GM19395 (cell line): ENCODE measurements at regions not wholly inside any gene's neighbourhood (a gene's known extent, or its start where the extent isn't known, plus 50 kb on each side); places are given as distances from the start of the nearest gene placed in this dataset.
"Not testable (repeated sequence)": the region's sequence is repeated elsewhere in the genome, so short reads cannot be mapped to it uniquely, and the experiment has no call there.

Experiments
- ATAC-seq: cut with Tn5 transposase; IDR thresholded peaks from one replicate; pipeline ENCODE4 v1.9.1; 2021; ENCODE audit warnings: mild to moderate bottlenecking, moderate library complexity; ENCODE audit not compliant: unreplicated experiment

DNA sequence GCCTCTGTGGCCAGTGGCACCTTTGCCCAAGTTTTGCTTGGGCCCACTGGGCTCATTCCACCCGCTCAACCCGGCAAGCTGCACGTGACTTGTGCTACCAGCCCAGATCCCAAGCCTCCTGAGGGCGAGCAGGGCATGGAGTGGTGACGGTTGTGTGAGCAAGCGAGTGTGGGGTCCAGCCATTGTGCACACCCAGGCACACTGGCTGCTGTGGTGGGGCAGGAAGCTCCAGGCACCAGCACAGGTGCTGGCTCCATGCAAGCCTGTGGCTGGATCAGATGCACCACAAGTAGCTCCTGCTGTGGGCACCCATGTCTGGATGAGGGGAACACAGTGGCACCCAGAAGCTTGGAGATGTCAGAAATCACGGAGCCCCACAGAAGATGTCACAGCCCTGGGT lies 557.0 kb upstream of the GNPDA2 start:
- ATAC-seq: no peak

GRCh38 chr4:45280121-45280520 lies 553.8 kb upstream of the GNPDA2 start:
- ATAC-seq: no peak

DNA sequence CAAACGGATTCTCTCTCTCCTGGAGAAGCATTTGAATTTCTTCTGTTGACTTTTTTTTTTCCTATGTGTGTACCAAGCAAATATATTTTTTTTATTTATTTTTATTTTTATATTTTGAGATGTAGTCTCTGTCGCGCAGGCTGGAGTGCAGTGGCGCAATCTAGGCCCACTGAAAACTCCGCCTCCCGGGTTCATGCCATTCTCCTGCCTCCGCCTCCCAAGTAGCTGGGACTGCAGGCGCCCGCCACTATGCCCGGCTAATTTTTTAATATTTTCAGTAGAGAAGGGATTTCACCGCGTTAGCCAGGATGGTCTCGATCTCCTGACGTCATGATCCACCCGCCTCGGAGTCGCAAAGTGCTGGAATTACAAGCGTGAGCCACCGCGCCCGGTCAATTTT lies 549.5 kb upstream of the GNPDA2 start:
- no peak for ATAC-seq

- not testable (repeated sequence) for ATAC-seq
These were observed 521.8 kb upstream of the GNPDA2 start for GRCh38 chr4:45248106-45248505.

DNA sequence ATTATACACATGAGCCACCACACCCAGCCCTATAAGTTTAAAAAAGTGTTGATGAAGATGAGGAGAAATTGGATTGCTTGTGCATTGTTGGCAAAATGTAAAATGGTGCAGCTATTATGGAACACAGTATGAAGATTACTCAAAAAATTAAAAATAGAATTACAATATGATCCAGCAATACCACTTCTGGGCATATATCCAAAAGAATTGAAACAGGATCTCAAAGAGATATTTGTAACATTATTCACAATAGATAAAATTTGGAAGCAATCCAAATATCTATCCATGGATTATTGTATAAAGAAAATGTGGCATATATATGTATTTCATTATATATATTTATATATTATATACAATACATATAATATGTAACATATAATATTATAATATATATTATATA lies 515.6 kb upstream of the GNPDA2 start:
- ATAC-seq: no peak

- ATAC-seq: no peak
These were observed 502.9 kb upstream of the GNPDA2 start for GRCh38 chr4:45229206-45229605.

DNA sequence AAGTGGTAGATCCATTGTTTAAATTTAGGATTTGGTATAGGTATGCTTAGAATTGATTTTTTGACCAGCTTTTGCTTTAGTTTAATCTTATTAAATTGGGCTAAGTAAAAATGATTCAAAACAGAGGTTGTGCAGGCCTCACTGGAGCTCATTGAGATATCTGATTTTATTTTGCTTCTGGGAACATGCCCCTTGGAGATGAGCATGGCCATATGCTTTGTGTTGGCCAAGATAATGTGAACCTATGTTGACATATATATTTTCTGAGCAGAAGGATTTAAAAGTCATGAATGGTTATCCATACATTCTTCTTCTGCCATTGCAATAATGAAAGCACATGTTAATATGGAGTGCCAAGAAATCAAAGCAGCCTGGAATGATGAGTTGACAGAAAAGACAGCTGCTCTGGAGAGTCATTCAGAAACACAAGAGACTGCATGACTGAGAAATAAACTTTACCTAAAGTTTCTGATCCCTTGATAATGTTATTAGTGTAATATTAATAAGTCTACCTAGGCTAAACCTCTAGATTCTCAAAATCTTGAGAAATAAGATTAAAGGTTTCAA lies 489.7 kb upstream of the GNPDA2 start:
- ATAC-seq: no peak

GRCh38 chr4:45208476-45208875 lies 482.1 kb upstream of the GNPDA2 start:
- ATAC-seq: not testable (repeated sequence)

DNA sequence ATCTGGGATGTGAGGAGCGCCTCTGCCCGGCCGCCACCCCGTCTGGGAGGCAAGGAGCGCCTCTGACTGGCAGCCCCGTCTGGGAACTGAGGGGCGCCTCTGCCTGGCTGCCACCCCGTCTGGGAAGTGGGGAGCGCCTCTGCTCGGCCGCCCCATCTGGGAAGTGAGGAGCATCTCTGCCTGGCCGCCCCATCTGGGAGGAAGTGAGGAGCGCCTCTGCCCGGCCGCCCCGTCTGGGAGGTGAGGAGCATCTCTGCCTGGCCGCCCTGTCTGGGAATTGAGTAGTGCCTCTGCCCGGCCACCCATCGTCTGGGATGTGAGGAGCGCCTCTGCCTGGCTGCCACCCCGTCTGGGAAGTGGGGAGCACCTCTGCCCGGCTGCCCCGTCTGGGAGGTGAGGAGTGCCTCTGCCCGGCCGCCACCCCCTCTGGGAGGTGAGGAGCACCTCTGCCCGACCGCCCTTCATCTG lies 481.5 kb upstream of the GNPDA2 start:
- ATAC-seq: not testable (repeated sequence)

DNA sequence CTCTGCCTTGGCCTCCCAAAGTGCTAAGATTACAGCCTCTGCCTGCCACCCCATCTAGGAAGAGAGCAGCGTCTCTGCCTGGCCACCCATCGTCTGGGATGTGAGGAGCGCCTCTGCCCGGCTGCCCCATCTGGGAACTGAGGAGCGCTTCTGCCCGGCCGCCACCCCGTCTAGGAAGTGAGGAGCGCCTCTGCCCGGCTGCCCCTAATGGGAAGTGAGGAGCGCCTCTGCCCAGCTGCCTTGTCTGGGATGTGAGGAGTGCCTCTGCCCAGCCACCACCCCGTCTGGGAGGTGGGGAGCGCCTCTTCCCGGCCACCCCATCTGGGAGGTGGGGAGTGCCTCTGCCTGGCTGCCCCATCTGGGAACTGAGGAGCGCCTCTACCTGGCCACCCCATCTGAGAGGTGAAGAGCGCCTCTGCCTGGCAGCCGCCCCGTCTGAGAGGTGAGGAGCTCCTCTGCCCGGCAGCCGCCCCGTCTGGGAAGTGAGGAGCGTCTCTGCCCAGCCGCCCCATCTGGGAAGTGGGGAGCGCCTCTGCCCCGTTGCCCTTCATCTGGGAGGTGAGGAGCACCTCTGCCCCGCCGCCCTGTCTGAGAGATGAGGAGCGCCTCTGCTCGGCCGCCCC lies 481.0 kb upstream of the GNPDA2 start:
- ATAC-seq: not testable (repeated sequence)

DNA sequence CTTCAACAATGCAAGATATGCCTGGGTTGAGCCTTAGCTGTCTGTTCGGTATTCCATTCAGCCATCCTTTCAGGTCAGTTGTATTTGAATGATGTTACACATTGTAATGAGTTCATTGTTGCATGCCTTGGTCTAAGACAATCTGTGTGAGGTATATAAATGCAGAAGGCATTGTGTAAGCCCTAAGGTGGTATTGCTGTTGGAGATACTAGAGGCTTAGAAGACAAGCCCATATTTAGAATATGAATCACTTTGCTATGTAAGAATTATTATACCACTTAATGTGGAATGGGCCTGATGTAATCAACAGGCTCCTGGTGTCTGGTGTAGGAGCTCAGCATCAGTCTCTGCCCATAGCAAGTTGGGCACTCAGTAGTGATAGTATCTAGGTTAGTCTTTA lies 473.4 kb upstream of the GNPDA2 start:
- ATAC-seq: no peak

- no peak for ATAC-seq
These were observed 462.1 kb upstream of the GNPDA2 start for GRCh38 chr4:45188501-45188900.

DNA sequence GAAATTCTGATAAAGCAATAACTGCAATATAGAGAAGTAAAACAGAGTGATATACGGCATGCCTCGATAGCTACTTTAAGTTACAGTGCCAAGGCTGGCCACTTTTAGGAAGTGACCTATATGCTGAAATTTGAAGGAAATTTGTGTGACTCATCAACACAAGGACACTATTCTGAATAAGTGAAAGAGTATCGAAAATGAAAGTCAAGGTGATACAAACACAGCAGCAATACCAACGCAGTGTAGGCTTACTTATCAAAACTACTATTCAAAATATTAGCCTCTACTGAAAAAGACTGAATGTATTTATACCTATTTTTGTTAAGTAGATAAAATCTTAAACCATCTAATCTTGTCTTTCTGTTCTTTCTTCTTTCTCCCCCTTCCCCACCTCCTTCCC lies 459.9 kb upstream of the GNPDA2 start:
- ATAC-seq: no peak

DNA sequence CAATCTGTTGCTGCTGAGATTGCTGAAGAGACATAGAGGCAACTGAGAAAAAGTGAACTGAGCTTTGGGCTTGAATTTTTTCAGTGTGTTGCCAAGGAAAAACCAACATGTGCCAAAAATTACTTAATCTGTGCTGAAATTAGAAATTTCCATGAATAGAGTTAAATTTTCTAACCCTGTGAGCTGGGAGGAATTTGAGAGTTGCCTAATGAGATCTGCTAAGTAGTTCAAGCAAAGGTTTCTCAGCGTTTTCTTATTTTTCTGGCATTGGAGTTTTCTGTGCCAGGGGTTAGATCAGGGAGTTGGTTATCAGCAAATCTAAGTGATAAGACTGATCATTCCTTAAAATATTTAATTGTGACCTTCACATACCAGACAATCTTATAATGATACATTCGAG lies 457.5 kb upstream of the GNPDA2 start:
- no peak for ATAC-seq

DNA sequence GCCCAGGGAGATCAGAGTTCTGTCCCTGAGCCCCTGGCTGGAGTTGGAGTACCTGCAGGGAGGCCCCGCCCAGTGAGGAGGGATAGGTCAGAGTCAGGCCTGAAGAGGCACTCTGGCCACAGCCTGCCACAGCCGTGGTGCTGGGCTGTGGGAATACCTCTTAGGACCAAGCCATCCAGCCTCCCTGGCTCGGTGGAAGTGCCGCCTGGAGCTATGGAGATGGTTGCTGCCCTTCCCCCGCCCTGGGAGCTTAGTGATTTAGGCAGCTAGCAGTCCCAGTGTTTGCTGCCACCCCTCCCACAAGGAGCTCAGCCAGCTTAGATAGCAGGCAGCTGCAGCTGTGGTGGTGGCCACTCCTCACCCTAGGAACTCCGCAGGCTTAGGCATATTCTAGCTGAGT lies 446.3 kb upstream of the GNPDA2 start:
- no peak for ATAC-seq

- no peak for ATAC-seq
These were observed 434.6 kb upstream of the GNPDA2 start for GRCh38 chr4:45160951-45161350.

GRCh38 chr4:45155081-45155777 lies 428.9 kb upstream of the GNPDA2 start:
- ATAC-seq: no peak

- no peak for ATAC-seq
These were observed 421.5 kb upstream of the GNPDA2 start for GRCh38 chr4:45147866-45148265.

DNA sequence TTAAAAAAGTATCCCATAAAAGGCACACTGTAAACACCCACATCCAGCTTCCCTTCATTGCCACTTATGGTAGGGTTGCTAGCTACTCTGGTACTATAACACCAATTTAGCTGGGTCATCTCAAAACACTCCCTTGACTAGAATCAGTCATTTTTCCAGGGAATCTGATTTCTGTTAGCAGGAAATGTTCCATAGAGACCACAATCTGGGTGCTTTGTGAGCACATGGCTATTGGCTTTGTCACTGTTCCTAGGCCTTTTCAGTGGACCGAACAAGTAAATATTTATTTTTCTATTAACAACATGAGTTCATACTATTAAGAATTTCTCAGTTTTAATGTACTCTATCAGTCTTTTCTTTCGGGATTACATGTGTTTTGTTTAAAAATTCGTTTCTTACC lies 404.7 kb upstream of the GNPDA2 start:
- ATAC-seq: no peak

DNA sequence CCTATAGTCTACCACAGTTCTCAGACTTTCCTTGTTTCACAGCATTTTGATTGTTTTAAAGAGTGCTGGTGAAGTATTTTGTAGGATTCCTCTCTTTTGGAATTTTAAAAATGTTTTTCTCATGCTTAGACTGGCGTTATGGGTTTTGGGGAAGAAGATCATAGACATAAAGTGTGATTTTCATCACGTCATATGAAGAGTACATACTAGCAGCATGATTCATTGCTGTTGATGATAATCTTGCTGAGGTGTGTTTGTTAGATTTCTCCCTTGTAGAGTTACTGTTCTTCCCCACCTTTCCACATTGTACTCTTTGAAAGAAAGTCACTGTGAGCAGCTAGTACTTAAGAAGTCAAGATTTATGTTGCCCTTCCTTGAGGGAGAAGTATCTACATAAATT lies 396.1 kb upstream of the GNPDA2 start:
- ATAC-seq: no peak

- ATAC-seq: no peak
These were observed 395.1 kb upstream of the GNPDA2 start for GRCh38 chr4:45121426-45121975.

- ATAC-seq: no peak
These were observed 393.8 kb upstream of the GNPDA2 start for GRCh38 chr4:45120163-45120562.
